Osteocyte (in vitro differentiated cells): ENCODE measurements at regions not wholly inside any gene's neighbourhood (a gene's known extent, or its start where the extent isn't known, plus 50 kb on each side); places are given as distances from the start of the nearest gene placed in this dataset.
"Not testable (repeated sequence)": the region's sequence is repeated elsewhere in the genome, so short reads cannot be mapped to it uniquely, and the experiment has no call there.

Experiments used
- DNase-seq: peaks from one replicate; pipeline ENCODE4 v3.0.0; 2021; ENCODE audit warnings: mixed read lengths; ENCODE audit not compliant: unreplicated experiment; ENCODE audit errors: extremely low spot score
- H3K27ac Mint-ChIP-seq: one replicate; pipeline ENCODE4 v1.8.0; 2021; ENCODE audit warnings: mild to moderate bottlenecking, mixed read lengths; ENCODE audit not compliant: unreplicated experiment
- H3K27me3 Mint-ChIP-seq: one replicate; pipeline ENCODE4 v1.8.0; 2021; ENCODE audit warnings: mixed read lengths; ENCODE audit not compliant: unreplicated experiment
- H3K36me3 Mint-ChIP-seq: one replicate; pipeline ENCODE4 v1.8.0; 2021; ENCODE audit warnings: mixed read lengths; ENCODE audit not compliant: unreplicated experiment
- H3K4me1 Mint-ChIP-seq: one replicate; pipeline ENCODE4 v1.8.0; 2021; ENCODE audit warnings: mixed read lengths; ENCODE audit not compliant: unreplicated experiment
- H3K4me3 Mint-ChIP-seq: one replicate; pipeline ENCODE4 v1.8.0; 2021; ENCODE audit warnings: mild to moderate bottlenecking, moderate library complexity, mixed read lengths; ENCODE audit not compliant: unreplicated experiment
- H3K9me3 Mint-ChIP-seq: one replicate; pipeline ENCODE4 v1.8.0; 2021; ENCODE audit warnings: mixed read lengths; ENCODE audit not compliant: unreplicated experiment
- TF ChIP-seq, protein P1 (sequence below): fragments of 200-600 bp; sonication (generic); IDR thresholded peaks from 2 replicates; pipeline ENCODE4 v1.5.0; 2021; ENCODE audit warnings: antibody characterized with exemption, mild to moderate bottlenecking, moderate library complexity

DNA sequence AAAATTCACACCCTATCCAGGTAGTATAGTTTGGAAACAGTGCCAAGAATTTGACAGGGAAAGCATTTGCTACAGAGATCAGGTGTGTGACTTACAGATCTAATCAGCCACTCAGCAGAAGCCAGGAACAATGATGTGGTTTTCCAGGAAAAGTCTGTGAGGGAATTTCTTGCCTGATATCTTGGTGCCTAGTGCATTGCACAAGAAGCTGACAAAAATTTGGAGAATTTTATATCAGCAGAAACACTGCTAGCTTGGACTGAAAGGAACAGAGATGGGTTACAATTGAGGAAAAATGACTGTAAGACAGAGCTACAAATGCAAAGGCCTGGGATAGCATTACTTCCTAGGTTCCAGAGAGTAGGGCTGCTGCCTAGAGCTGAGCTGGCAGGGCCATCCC, 658.1 kb upstream of the CHD1 start:
- H3K27ac Mint-ChIP-seq: no peak overlapping the region
- no peaks in the 10 kb centered on the region for H3K36me3 Mint-ChIP-seq
- no peaks in the 10 kb centered on the region for H3K27me3 Mint-ChIP-seq
- no peak for DNase-seq
- H3K9me3 Mint-ChIP-seq: no peaks in the 10 kb centered on the region
- H3K4me1 Mint-ChIP-seq: no peaks in the 10 kb centered on the region
- TF ChIP-seq, protein P1, sequence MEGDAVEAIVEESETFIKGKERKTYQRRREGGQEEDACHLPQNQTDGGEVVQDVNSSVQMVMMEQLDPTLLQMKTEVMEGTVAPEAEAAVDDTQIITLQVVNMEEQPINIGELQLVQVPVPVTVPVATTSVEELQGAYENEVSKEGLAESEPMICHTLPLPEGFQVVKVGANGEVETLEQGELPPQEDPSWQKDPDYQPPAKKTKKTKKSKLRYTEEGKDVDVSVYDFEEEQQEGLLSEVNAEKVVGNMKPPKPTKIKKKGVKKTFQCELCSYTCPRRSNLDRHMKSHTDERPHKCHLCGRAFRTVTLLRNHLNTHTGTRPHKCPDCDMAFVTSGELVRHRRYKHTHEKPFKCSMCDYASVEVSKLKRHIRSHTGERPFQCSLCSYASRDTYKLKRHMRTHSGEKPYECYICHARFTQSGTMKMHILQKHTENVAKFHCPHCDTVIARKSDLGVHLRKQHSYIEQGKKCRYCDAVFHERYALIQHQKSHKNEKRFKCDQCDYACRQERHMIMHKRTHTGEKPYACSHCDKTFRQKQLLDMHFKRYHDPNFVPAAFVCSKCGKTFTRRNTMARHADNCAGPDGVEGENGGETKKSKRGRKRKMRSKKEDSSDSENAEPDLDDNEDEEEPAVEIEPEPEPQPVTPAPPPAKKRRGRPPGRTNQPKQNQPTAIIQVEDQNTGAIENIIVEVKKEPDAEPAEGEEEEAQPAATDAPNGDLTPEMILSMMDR: no peak
- H3K4me3 Mint-ChIP-seq: no peak overlapping the region

DNA sequence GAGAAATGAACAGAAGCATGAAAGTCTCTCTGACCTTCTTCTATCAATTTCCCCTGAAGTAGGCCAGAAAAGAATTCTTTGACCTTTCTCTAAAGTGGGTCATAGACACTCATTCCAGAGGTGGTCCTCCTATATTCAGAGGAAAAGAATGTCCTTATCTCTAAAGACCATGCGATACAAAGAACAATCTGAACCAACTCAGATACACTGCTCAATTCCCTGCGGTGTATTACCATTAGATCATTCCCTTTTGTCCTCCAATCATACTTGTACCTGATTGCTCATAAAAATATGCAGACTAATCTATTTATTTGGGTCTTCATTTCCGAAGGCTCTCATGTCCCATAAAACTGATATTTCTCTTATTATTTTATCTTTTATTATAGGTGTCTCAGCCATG, 652.4 kb upstream of the CHD1 start:
- H3K27ac Mint-ChIP-seq, DNase-seq, H3K36me3 Mint-ChIP-seq, H3K4me3 Mint-ChIP-seq, H3K27me3 Mint-ChIP-seq, H3K4me1 Mint-ChIP-seq, H3K9me3 Mint-ChIP-seq: not testable (repeated sequence)

DNA sequence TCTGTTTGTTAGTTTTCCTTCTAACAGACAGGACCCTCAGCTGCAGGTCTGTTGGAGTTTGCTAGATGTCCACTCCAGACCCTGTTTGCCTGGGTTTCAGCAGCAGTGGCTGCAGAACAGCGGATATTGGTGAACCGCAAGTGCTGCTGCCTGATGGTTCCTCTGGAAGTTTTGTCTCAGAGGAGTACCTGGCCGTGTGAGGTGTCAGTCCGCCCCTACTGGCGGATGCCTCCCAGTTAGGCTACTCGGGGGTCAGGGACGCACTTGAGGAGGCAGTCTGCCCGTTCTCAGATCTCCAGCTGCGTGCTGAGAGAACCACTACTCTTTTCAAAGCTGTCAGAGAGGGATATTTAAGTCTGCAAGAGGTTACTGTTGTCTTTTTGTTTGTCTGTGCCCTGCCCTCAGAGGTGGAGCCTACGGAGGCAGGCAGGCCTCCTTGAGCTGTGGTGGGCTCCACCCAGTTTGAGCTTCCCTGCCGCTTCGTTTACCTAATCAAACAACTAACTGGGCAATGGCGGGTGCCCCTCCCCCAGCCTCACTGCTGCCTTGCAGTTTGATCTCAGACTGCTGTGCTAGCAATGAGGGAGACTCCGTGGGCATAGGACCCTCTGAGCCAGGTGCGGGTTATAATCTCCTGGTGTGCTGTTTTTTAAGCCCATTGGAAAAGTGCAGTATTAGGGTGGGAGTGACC, 634.3 kb upstream of the CHD1 start:
- peaks cover 17% of the 10 kb centered on the region for H3K9me3 Mint-ChIP-seq
- DNase-seq, H3K4me3 Mint-ChIP-seq, H3K27ac Mint-ChIP-seq, H3K4me1 Mint-ChIP-seq, H3K27me3 Mint-ChIP-seq, H3K36me3 Mint-ChIP-seq: not testable (repeated sequence)

- Mint-ChIP-seq H3K27me3 (peaks cover 3% of the 10 kb centered on the region), H3K4me1 (no peaks in the 10 kb centered on the region)
These were observed 624.5 kb upstream of the CHD1 start for GRCh38 chr5:99553211-99553810.

DNA sequence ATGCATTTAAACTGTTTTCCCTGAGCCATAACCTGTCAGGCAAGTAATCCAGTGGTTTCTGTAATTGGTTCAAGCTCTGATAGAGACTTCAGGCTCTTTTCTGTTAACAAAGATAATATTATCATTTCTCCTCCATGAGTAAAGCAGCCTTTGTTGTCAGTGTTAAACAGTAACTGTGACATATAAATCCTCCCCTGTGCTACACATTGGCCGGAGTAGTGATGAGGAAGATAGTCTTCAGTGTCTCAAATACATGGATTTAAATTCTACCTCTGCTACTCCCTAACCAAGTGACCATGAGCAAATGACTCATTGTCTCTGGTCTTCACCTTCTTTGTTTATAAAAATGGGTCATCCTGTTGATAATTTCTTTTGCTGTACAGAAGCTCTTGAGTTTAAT, 615.5 kb upstream of the CHD1 start:
- no peaks in the 10 kb centered on the region for H3K4me1 Mint-ChIP-seq
- no peaks in the 10 kb centered on the region for H3K9me3 Mint-ChIP-seq
- no peak overlapping the region for H3K4me3 Mint-ChIP-seq
- DNase-seq: no peak
- TF ChIP-seq, protein P1: no peak
- H3K27me3 Mint-ChIP-seq: peaks cover 2% of the 10 kb centered on the region
- no peak overlapping the region for H3K27ac Mint-ChIP-seq
- H3K36me3 Mint-ChIP-seq: no peaks in the 10 kb centered on the region

More at GRCh38 chr5:99553211-99553810, 624.5 kb upstream of the CHD1 start:
- TF ChIP-seq, protein P1: no peak
- no peak overlapping the region for H3K27ac Mint-ChIP-seq
- H3K36me3 Mint-ChIP-seq: no peaks in the 10 kb centered on the region
- no peaks in the 10 kb centered on the region for H3K9me3 Mint-ChIP-seq
- H3K4me3 Mint-ChIP-seq: no peak overlapping the region
- no peak for DNase-seq

DNA sequence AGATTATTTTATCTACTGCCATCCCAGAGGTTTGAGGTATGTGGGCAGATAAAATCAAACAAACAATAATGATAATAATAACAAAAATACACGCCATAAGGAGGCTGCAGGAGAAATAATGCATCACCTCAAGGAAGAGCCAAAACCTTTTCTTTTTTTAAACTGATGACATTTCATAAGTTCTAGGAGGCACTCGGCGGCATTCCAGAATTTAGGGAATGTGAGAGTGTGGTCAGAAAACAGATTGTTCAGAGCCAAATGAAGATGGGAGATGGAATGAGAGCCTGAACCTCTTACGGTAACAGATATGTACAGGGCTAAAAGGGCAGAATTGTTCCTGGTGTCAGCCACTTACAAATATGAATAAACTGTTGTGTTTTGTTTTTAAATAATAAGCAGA, 615.0 kb upstream of the CHD1 start:
- no peaks in the 10 kb centered on the region for H3K36me3 Mint-ChIP-seq
- no peaks in the 10 kb centered on the region for H3K4me1 Mint-ChIP-seq
- no peak overlapping the region for H3K27ac Mint-ChIP-seq
- no peak overlapping the region for H3K4me3 Mint-ChIP-seq
- TF ChIP-seq, protein P1: no peak
- DNase-seq: no peak
- H3K27me3 Mint-ChIP-seq: peaks cover 2% of the 10 kb centered on the region
- no peaks in the 10 kb centered on the region for H3K9me3 Mint-ChIP-seq

GRCh38 chr5:99534241-99534640, 605.4 kb upstream of the CHD1 start:
- not testable (repeated sequence) for H3K4me3 Mint-ChIP-seq, H3K36me3 Mint-ChIP-seq, H3K9me3 Mint-ChIP-seq, DNase-seq, H3K27ac Mint-ChIP-seq, H3K4me1 Mint-ChIP-seq, H3K27me3 Mint-ChIP-seq

GRCh38 chr5:99521666-99522065, 592.9 kb upstream of the CHD1 start:
- H3K36me3 Mint-ChIP-seq, DNase-seq, H3K27me3 Mint-ChIP-seq, H3K9me3 Mint-ChIP-seq, H3K4me3 Mint-ChIP-seq, H3K4me1 Mint-ChIP-seq, H3K27ac Mint-ChIP-seq: not testable (repeated sequence)
